Uterus (tissue), 3 donors: ENCODE measurements at regions not wholly inside any gene's neighbourhood (a gene's known extent, or its start where the extent isn't known, plus 50 kb on each side); places are given as distances from the start of the nearest gene placed in this dataset.
A peak's percentile ranks its signal among the peaks of the same experiment; 100 is the strongest.

Experiments used
- DNase-seq, 2 donors: peaks; one replicate each; pipeline ENCODE4 v3.0.0-alpha.2; 2019 to 2020
- H3K27ac ChIP-seq, 2 donors: fragments of 200-600 bp; sonication (generic); 1 replicate in 1 of 2; 2 replicates in 1 of 2; pipeline ENCODE4 v1.5.1; 2016 to 2018
- H3K27me3 ChIP-seq, 2 donors: fragments of 200-600 bp; sonication (generic); one replicate each; pipeline ENCODE4 v1.5.1; 2018 to 2019; ENCODE audit warnings: control low read depth in 1 of 2
- H3K36me3 ChIP-seq, 2 donors: fragments of 200-600 bp; sonication (generic); one replicate each; pipeline ENCODE4 v1.5.1; 2019; ENCODE audit warnings: control low read depth in 1 of 2
- H3K4me1 ChIP-seq, 2 donors: fragments of 200-600 bp; sonication (generic); one replicate each; pipeline ENCODE4 v1.5.1; 2018 to 2019; ENCODE audit warnings: control low read depth in 1 of 2
- H3K4me3 ChIP-seq, 2 donors: fragments of 200-600 bp; sonication (generic); 1 replicate in 1 of 2; 2 replicates in 1 of 2; pipeline ENCODE4 v1.5.1; 2018 to 2019; ENCODE audit warnings: mild to moderate bottlenecking in 1 of 2
- H3K9me3 ChIP-seq, 2 donors: fragments of 200-600 bp; sonication (generic); one replicate each; pipeline ENCODE4 v1.5.1; 2019; ENCODE audit warnings: control low read depth in 1 of 2
- POLR2A ChIP-seq, 2 donors: fragments of 450-650 bp; IDR thresholded peaks; one replicate each; pipeline ENCODE4 v1.6.1; 2016; ENCODE audit warnings: antibody characterized with exemption in 2 of 2, mild to moderate bottlenecking in 1 of 2, moderate library complexity in 1 of 2
- intact Hi-C: fragments of 100-400 bp; cut with DNase I; formaldehyde crosslinking; loops from one replicate; pipeline ENCODE4 v1.15.1; 2023; ENCODE audit warnings: low total_unique reads
- TF ChIP-seq, protein P1 (sequence below), 4 experiments: fragments of 200-600 bp in 2 of 4; fragments of 450-650 bp in 2 of 4; sonication (generic) in 2 of 4; IDR thresholded peaks; one replicate each; pipeline ENCODE4 v1.5.1; 2016 to 2019; ENCODE audit warnings: antibody characterized with exemption in 4 of 4, mild to moderate bottlenecking in 2 of 4, moderate library complexity in 1 of 4
- donor health status: DM: yes; HTN: yes; CAD: no.

DNA sequence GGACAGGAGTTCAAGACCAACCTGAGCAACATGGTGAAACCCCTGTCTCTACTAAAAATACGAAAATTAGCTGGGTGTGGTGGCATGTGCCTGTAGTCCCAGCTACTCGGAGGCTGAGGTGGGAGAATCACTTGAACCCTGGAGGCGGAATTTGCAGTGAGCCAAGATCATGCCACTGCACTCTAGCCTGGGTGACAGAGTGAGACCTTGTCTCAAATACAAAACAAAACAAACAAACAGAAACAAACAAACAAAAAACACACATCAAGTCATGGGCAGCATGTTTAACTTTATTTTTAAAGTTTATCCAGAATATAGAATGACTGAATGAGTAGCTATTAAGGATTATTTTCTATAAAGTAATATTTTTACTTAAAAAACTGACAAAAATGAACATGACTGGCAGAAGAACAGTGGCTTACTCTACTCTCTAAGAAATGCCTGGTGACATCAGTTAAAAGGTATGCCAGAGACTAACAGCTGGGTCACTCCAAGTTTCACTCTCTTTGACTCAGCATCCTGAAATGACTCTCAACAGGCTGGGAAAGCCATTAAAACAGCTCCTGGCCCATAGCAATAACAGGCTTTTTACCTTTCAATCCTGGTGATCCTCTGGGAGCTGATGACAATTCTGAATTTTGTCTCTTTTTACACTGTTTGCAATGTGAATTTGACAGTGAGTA is 66.1 kb upstream of the FOXN2 start:
- intact Hi-C loops, result no loop called here
- Histone ChIP-seq H3K27ac (peak overlapping the region in 1 of 2 donors; percentile 36), H3K36me3 (no peaks in the 10 kb centered on the region), H3K9me3 (no peaks in the 10 kb centered on the region), H3K27me3 (no peaks in the 10 kb centered on the region), H3K4me3 (no peak overlapping the region), H3K4me1 (peaks cover 0 to 4% of the 10 kb centered on the region in 2 donors)
- no peak for DNase-seq
- no peak for TF ChIP-seq POLR2A (IDR thresholded peaks at IDR 0.05)
- TF ChIP-seq, protein P1, sequence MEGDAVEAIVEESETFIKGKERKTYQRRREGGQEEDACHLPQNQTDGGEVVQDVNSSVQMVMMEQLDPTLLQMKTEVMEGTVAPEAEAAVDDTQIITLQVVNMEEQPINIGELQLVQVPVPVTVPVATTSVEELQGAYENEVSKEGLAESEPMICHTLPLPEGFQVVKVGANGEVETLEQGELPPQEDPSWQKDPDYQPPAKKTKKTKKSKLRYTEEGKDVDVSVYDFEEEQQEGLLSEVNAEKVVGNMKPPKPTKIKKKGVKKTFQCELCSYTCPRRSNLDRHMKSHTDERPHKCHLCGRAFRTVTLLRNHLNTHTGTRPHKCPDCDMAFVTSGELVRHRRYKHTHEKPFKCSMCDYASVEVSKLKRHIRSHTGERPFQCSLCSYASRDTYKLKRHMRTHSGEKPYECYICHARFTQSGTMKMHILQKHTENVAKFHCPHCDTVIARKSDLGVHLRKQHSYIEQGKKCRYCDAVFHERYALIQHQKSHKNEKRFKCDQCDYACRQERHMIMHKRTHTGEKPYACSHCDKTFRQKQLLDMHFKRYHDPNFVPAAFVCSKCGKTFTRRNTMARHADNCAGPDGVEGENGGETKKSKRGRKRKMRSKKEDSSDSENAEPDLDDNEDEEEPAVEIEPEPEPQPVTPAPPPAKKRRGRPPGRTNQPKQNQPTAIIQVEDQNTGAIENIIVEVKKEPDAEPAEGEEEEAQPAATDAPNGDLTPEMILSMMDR (IDR thresholded peaks at IDR 0.05), result no peak

DNA sequence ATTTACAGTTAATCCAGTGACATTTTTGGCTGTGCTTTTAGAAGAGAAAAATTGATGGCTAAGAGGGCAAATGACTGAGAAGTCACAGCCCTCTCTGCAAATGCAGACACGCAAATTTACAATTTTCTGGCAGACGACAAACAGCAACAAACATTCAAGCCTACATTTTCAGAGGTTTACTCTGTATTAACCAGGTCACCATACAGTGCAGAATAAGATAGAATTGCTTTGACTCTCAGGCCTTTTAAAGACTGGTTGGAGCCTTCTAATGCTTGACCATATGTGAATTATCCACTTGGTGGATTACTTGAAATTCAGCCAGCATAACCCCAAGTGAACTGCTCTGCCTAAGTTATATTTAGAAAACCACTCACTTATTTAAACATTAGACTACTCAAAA is 65.5 kb upstream of the FOXN2 start:
- TF ChIP-seq, protein P1 (IDR thresholded peaks at IDR 0.05), result no peak
- no peak for TF ChIP-seq POLR2A (IDR thresholded peaks at IDR 0.05)
- Histone ChIP-seq H3K27ac (peak overlapping the region in 1 of 2 donors; percentile 36), H3K4me1 (peaks cover 0 to 4% of the 10 kb centered on the region in 2 donors), H3K27me3 (no peaks in the 10 kb centered on the region), H3K4me3 (no peak overlapping the region), H3K9me3 (no peaks in the 10 kb centered on the region), H3K36me3 (no peaks in the 10 kb centered on the region)
- intact Hi-C loops, result no loop called here
- DNase-seq, result no peak

DNA sequence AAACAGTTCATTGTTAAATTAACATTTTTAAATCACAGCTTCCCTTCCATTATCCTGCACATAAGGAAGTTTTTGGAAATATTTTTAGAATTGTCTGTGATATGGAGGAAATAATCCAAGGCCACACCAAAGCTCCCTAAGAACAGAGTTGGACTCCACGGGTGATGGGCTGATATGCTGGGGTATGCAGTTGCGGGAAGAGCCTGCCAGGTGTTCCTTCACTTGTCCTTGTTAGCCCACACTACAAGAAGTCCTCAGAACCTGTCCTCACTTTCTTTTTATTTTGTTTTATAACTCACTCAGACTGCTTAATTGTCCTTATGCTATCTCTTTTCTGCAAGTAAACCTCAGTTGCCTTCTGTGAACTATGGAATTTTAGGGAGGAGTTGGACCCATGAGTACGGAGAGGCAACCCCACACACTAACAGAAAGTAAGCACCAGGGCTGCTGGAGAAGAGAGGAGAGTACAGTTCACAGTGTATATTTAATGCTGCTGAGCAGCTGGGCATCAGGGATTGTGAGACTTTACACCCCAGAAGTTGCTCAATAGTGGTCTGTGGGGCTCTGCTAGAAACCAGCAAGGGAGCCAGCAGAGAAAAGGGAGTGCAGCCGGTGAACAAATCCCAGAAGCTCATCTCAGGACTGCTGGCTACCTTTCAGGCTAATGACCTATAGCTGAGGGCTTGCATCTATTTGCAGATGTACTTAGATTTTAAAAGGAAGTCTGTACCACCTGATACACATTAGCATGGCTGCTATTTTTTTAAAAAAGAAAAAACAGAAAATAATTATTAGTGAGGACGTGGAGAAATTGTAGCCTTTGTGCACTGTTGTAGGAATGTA is 64.6 kb upstream of the FOXN2 start:
- H3K4me3 ChIP-seq, result no peak overlapping the region
- intact Hi-C loops, result no loop called here
- H3K9me3 ChIP-seq, result no peaks in the 10 kb centered on the region
- H3K36me3 ChIP-seq, result no peaks in the 10 kb centered on the region
- H3K4me1 ChIP-seq, result peaks cover 0 to 4% of the 10 kb centered on the region in 2 donors
- H3K27ac ChIP-seq, result peak overlapping the region in 1 of 2 donors; percentile 36
- H3K27me3 ChIP-seq, result no peaks in the 10 kb centered on the region
- no peak for TF ChIP-seq POLR2A (IDR thresholded peaks at IDR 0.05)
- TF ChIP-seq, protein P1 (IDR thresholded peaks at IDR 0.05), result no peak
- DNase-seq, result no peak

DNA sequence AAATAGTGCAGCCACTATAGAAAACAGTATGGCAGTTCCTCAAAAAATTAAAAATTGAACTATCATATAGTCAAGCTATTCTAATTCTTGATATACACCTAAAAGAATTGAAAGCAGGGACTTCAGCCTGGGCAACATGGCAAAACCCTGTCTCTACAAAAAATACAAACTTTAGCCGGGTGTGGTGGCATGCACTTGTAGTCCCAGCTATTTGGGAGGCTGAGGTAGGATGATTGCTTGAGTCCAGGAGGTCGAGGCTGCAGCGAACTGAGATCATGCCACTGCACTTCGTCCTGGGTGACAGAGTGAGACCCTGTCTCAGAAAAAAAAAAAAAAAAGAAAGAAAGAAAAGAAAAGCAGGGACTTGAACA is 64.0 kb upstream of the FOXN2 start:
- H3K36me3 ChIP-seq, result no peaks in the 10 kb centered on the region
- TF ChIP-seq, protein P1 (IDR thresholded peaks at IDR 0.05), result no peak
- TF ChIP-seq POLR2A (IDR thresholded peaks at IDR 0.05), result no peak
- H3K9me3 ChIP-seq, result no peaks in the 10 kb centered on the region
- H3K27ac ChIP-seq, result no peak overlapping the region
- DNase-seq, result no peak
- no peaks in the 10 kb centered on the region for H3K27me3 ChIP-seq
- H3K4me3 ChIP-seq, result no peak overlapping the region
- peaks cover 0 to 4% of the 10 kb centered on the region in 2 donors for H3K4me1 ChIP-seq
- intact Hi-C loops, result no loop called here

DNA sequence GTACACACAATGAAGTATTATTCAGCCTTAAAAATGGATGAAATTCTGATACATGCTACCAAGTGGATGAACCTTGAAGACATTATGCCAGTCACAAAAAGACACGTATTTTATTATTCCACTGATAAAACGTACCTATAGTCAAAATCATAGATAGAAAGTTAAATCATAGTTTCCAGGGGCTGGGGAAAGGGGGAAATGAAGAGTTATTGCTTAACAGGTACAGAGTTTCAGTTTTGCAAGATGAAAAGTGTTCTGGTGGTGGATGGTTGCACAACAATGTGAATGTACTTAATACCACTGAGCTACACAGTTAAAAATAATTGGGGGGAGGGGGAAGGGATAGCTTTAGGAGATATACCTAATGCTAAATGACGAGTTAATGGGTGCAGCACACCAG is 63.5 kb upstream of the FOXN2 start:
- no peak overlapping the region for H3K27ac ChIP-seq
- TF ChIP-seq, protein P1 (IDR thresholded peaks at IDR 0.05), result no peak
- no peak for TF ChIP-seq POLR2A (IDR thresholded peaks at IDR 0.05)
- intact Hi-C loops, result no loop called here
- H3K27me3 ChIP-seq, result no peaks in the 10 kb centered on the region
- no peak for DNase-seq
- no peaks in the 10 kb centered on the region for H3K9me3 ChIP-seq
- H3K4me3 ChIP-seq, result no peak overlapping the region
- no peaks in the 10 kb centered on the region for H3K36me3 ChIP-seq
- H3K4me1 ChIP-seq, result peaks cover 0 to 4% of the 10 kb centered on the region in 2 donors
